ENCODE measurements at regions not wholly inside any gene's neighbourhood (a gene's known extent, or its start where the extent isn't known, plus 50 kb on each side); places are given as distances from the start of the nearest gene placed in this dataset.
"Not testable (repeated sequence)": the region's sequence is repeated elsewhere in the genome, so short reads cannot be mapped to it uniquely, and the experiment has no call there.

GRCh38 chr11:66784575-66784974 lies 55.6 kb upstream of the SPTBN2 start:
- no peak for ATAC-seq
- no peaks in the 10 kb centered on the region for H3K27me3 Mint-ChIP-seq (ENCODE audit: low read depth)
- no peak overlapping the region for H3K27ac Mint-ChIP-seq
- H3K4me3 Mint-ChIP-seq: no peak overlapping the region
- H3K4me1 Mint-ChIP-seq: no peaks in the 10 kb centered on the region
- CTCF ChIA-PET: no interaction called here
- no peak for DNase-seq (ENCODE audit: low spot score)
- TF ChIP-seq SOX15 (CRISPR knock-in tag; IDR thresholded peaks at IDR 0.05): no peak
- no peak for TF ChIP-seq ZSCAN18 (CRISPR knock-in tag; IDR thresholded peaks at IDR 0.05)
- TF ChIP-seq FOXJ3 (CRISPR knock-in tag; IDR thresholded peaks at IDR 0.05; ENCODE audit: borderline replicate concordance): no peak
- TF ChIP-seq E2F4 (CRISPR knock-in tag; IDR thresholded peaks at IDR 0.05; ENCODE audit: borderline replicate concordance, low read depth): no peak
- TF ChIP-seq SMAD4 (CRISPR knock-in tag; IDR thresholded peaks at IDR 0.05): no peak
- no peak for TF ChIP-seq MLX (CRISPR knock-in tag; IDR thresholded peaks at IDR 0.05)
- no peak for TF ChIP-seq NR1H2 (CRISPR knock-in tag; IDR thresholded peaks at IDR 0.05)
- TF ChIP-seq TCF7 (CRISPR knock-in tag; IDR thresholded peaks at IDR 0.05; ENCODE audit: low read depth): no peak
- TF ChIP-seq GRHL2 (CRISPR knock-in tag; IDR thresholded peaks at IDR 0.05; ENCODE audit: insufficient replicate concordance, severe bottlenecking): no peak
- TF ChIP-seq TP53 (CRISPR knock-in tag; IDR thresholded peaks at IDR 0.05): no peak
- TF ChIP-seq PRDM15 (CRISPR knock-in tag; IDR thresholded peaks at IDR 0.05): no peak
- no peak for TF ChIP-seq JAZF1 (CRISPR knock-in tag; IDR thresholded peaks at IDR 0.05)
- TF ChIP-seq ZNF121 (CRISPR knock-in tag; IDR thresholded peaks at IDR 0.05): no peak
- no peak for TF ChIP-seq ERG (CRISPR knock-in tag; IDR thresholded peaks at IDR 0.05)
- TF ChIP-seq IRF1 (CRISPR knock-in tag; IDR thresholded peaks at IDR 0.05): no peak
- no peaks in the 10 kb centered on the region for H3K9me3 Mint-ChIP-seq
- H3K36me3 Mint-ChIP-seq: no peaks in the 10 kb centered on the region
- POLR2A ChIA-PET: no interaction called here

- CTCF ChIA-PET: no interaction called here
- Mint-ChIP-seq H3K27ac (no peak overlapping the region), H3K9me3 (no peaks in the 10 kb centered on the region), H3K36me3 (0 out of 2 replicates have a peak, but pooled peaks cover 2% of the 10 kb centered on the region), H3K4me3 (no peak overlapping the region), H3K27me3 (ENCODE audit: low read depth) (no peaks in the 10 kb centered on the region), H3K4me1 (no peaks in the 10 kb centered on the region)
- POLR2A ChIA-PET: no interaction called here
- ATAC-seq (no peak), DNase-seq (ENCODE audit: low spot score) (no peak)
- TF ChIP-seq ATF3 (CRISPR knock-in tag; conservative IDR thresholded peaks at IDR 0.05): no peak
- TF ChIP-seq PRDM15 (CRISPR knock-in tag; IDR thresholded peaks at IDR 0.05): no peak
- TF ChIP-seq NFYB (CRISPR knock-in tag; conservative IDR thresholded peaks at IDR 0.05; ENCODE audit: low read depth): no peak
- no peak for TF ChIP-seq NFE2L1 (CRISPR knock-in tag; IDR thresholded peaks at IDR 0.05)
- TF ChIP-seq ZBTB43 (CRISPR knock-in tag; IDR thresholded peaks at IDR 0.05): no peak
Measured at GRCh38 chr11:66782726-66783125, 53.7 kb upstream of the SPTBN2 start.

GRCh38 chr11:66779651-66780050 lies 50.6 kb upstream of the SPTBN2 start:
- H3K4me1 Mint-ChIP-seq; H3K36me3 Mint-ChIP-seq; DNase-seq (ENCODE audit: low spot score); ATAC-seq; CTCF ChIA-PET; H3K9me3 Mint-ChIP-seq; H3K27ac Mint-ChIP-seq; POLR2A ChIA-PET; H3K4me3 Mint-ChIP-seq; H3K27me3 Mint-ChIP-seq (ENCODE audit: low read depth): not testable (repeated sequence)

Measured in WTC11 (cell line).